Neural progenitor cell (in vitro differentiated cells): ENCODE measurements at regions not wholly inside any gene's neighbourhood (a gene's known extent, or its start where the extent isn't known, plus 50 kb on each side); places are given as distances from the start of the nearest gene placed in this dataset.

Experiments
- DNase-seq: peaks from one replicate; pipeline ENCODE4 v3.0.0-alpha.2; 2016; ENCODE audit warnings: low spot score
- H2AFZ ChIP-seq: fragments of 200-600 bp; sonication (generic); replicated peaks from 2 replicates; pipeline ENCODE4 v1.6.1; 2016; ENCODE audit warnings: antibody characterized with exemption
- H3F3A ChIP-seq: fragments of 200-600 bp; sonication (generic); 2 replicates; pipeline ENCODE4 v1.6.1; 2016; ENCODE audit warnings: antibody characterized with exemption, low read depth
- H3K27ac ChIP-seq: fragments of 200-600 bp; sonication (generic); 2 replicates; pipeline ENCODE4 v1.5.1; 2016; ENCODE audit warnings: mild to moderate bottlenecking
- H3K27me3 ChIP-seq: fragments of 200-600 bp; sonication (generic); 2 replicates; pipeline ENCODE4 v1.6.1; 2016; ENCODE audit warnings: mild to moderate bottlenecking, moderate library complexity
- H3K36me3 ChIP-seq: fragments of 200-600 bp; sonication (generic); 2 replicates; pipeline ENCODE4 v1.5.1; 2016
- H3K4me1 ChIP-seq: fragments of 200-600 bp; sonication (generic); 2 replicates; pipeline ENCODE4 v1.6.1; 2016; ENCODE audit warnings: mixed run types
- H3K4me2 ChIP-seq: fragments of 200-600 bp; sonication (generic); 2 replicates; pipeline ENCODE4 v1.6.1; 2016
- H3K4me3 ChIP-seq: fragments of 200-600 bp; sonication (generic); 2 replicates; pipeline ENCODE4 v1.5.1; 2016
- H3K79me2 ChIP-seq: fragments of 200-600 bp; sonication (generic); 2 replicates; pipeline ENCODE4 v1.6.1; 2016; ENCODE audit warnings: low read depth
- H3K9ac ChIP-seq: fragments of 200-600 bp; sonication (generic); 2 replicates; pipeline ENCODE4 v1.6.1; 2016
- H3K9me3 ChIP-seq: fragments of 200-600 bp; sonication (generic); 2 replicates; pipeline ENCODE4 v1.5.1; 2016; ENCODE audit warnings: low read depth
- H4K20me1 ChIP-seq: fragments of 200-600 bp; sonication (generic); 2 replicates; pipeline ENCODE4 v1.6.1; 2016; ENCODE audit warnings: low read depth
- H3K27ac Mint-ChIP-seq: 3 replicates; pipeline ENCODE4 v1.8.0; 2021; ENCODE audit warnings: mixed read lengths
- H3K27me3 Mint-ChIP-seq: 2 replicates; pipeline ENCODE4 v1.8.0; 2022; ENCODE audit warnings: low read depth, mild to moderate bottlenecking, inconsistent platforms, moderate library complexity, mixed read lengths; ENCODE audit not compliant: insufficient read depth
- H3K36me3 Mint-ChIP-seq: 3 replicates; pipeline ENCODE4 v1.8.0; 2021; ENCODE audit warnings: mixed read lengths
- H3K4me1 Mint-ChIP-seq: 3 replicates; pipeline ENCODE4 v1.8.0; 2021; ENCODE audit warnings: mixed read lengths
- H3K4me3 Mint-ChIP-seq: 3 replicates; pipeline ENCODE4 v1.8.0; 2021; ENCODE audit warnings: mild to moderate bottlenecking, moderate library complexity, mixed read lengths
- H3K9me3 Mint-ChIP-seq: 3 replicates; pipeline ENCODE4 v1.8.0; 2020; ENCODE audit warnings: mixed read lengths
- EZH2 ChIP-seq: fragments of 200-600 bp; sonication (generic); IDR thresholded peaks from 2 replicates; pipeline ENCODE4 v1.6.1; 2017; ENCODE audit warnings: antibody characterized with exemption, mild to moderate bottlenecking, moderate library complexity
- EZH2phosphoT487 ChIP-seq: fragments of 200-600 bp; sonication (generic); IDR thresholded peaks from 2 replicates; pipeline ENCODE4 v1.6.1; 2017; ENCODE audit warnings: antibody characterized with exemption
- TF ChIP-seq, protein P1 (sequence below): fragments of 200-600 bp; sonication (generic); IDR thresholded peaks from 2 replicates; pipeline ENCODE4 v1.5.1; 2017; ENCODE audit warnings: antibody characterized with exemption, mild to moderate bottlenecking

DNA sequence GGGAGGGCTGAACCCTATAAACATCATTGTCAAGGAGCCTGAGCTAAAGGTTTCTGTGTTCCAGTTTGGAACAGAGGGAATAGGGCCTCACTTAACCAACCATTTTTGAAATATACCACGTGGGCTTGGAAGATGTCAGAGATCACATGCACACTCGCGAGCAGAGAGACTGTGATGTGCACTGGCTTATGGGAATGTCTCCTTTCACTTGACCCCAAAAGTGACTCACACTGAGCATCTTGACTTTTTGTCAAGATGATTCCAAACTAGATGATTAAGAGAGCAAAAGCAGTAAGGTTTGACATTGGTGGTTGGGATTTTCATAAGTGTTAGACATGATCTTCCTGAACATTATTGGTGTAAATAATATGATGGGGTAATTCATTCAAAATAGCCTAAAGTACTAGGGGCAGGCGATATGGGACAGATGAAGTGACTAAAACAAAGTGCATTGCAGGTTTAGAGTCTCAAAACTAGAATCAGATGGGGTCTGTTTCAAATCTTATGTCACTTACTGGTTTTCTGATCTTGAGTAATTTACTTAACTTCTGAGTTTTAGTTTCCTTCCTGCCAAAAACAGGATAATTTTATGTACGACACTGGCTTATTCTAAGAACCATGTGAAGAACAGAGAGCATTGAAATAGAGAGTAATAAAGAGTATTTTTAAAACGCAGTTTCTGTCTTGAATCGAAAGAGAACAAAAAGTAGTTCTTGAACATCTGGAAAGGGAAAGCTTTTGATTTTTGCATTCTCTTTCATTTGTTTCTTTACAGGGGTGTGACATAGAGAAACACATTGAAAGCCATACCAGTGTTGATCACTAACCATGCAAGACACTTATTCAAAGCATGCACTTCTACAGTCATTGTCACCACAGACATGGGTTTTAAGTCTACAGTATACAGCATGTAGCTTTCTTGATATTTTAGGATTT, 383.0 kb downstream of the DIRAS2 start:
- Histone ChIP-seq H3K9me3 (no peaks in the 10 kb centered on the region), H3K36me3 (no peaks in the 10 kb centered on the region), H2AFZ (no peak overlapping the region), H3K79me2 (no peaks in the 10 kb centered on the region), H3K9ac (no peak overlapping the region), H3K4me1 (no peaks in the 10 kb centered on the region), H4K20me1 (no peaks in the 10 kb centered on the region), H3F3A (no peaks in the 10 kb centered on the region), H3K27ac (no peak overlapping the region), H3K4me3 (no peak overlapping the region), H3K4me2 (no peak overlapping the region), H3K27me3 (no peaks in the 10 kb centered on the region)
- Mint-ChIP-seq H3K4me1 (no peaks in the 10 kb centered on the region), H3K27me3 (no peaks in the 10 kb centered on the region), H3K27ac (no peak overlapping the region), H3K36me3 (no peaks in the 10 kb centered on the region), H3K9me3 (peaks cover 11% of the 10 kb centered on the region), H3K4me3 (no peak overlapping the region)
- no peak for DNase-seq
- TF ChIP-seq EZH2: no peak
- no peak for TF ChIP-seq EZH2phosphoT487
- TF ChIP-seq, protein P1, sequence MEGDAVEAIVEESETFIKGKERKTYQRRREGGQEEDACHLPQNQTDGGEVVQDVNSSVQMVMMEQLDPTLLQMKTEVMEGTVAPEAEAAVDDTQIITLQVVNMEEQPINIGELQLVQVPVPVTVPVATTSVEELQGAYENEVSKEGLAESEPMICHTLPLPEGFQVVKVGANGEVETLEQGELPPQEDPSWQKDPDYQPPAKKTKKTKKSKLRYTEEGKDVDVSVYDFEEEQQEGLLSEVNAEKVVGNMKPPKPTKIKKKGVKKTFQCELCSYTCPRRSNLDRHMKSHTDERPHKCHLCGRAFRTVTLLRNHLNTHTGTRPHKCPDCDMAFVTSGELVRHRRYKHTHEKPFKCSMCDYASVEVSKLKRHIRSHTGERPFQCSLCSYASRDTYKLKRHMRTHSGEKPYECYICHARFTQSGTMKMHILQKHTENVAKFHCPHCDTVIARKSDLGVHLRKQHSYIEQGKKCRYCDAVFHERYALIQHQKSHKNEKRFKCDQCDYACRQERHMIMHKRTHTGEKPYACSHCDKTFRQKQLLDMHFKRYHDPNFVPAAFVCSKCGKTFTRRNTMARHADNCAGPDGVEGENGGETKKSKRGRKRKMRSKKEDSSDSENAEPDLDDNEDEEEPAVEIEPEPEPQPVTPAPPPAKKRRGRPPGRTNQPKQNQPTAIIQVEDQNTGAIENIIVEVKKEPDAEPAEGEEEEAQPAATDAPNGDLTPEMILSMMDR: no peak

DNA sequence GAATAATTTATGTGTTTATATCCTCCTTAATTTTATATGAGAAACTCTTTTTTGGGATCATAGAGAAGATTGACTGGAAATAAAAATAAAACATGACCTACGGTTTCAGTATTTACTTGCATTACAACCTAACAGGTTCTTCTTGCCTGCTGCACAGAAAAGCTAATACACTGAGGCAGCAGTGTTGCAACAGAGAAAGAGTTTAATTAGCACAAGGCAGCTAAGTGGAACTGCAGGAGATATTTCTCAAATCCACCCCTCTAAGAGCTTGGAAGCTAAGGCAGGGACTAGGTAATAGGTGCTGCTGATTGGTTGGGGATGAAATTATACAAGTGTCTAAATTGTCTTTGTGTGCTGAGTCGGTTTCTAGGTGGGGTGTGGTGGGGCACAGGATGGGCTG, 380.9 kb downstream of the DIRAS2 start:
- H3K36me3 ChIP-seq: no peaks in the 10 kb centered on the region
- no peaks in the 10 kb centered on the region for H3K36me3 Mint-ChIP-seq
- no peaks in the 10 kb centered on the region for H3F3A ChIP-seq
- H2AFZ ChIP-seq: no peak overlapping the region
- no peaks in the 10 kb centered on the region for H3K27me3 Mint-ChIP-seq
- H3K4me3 ChIP-seq: no peak overlapping the region
- H3K9me3 ChIP-seq: no peaks in the 10 kb centered on the region
- peaks cover 11% of the 10 kb centered on the region for H3K9me3 Mint-ChIP-seq
- H3K79me2 ChIP-seq: no peaks in the 10 kb centered on the region
- TF ChIP-seq EZH2 (no peak), EZH2phosphoT487 (no peak)
- TF ChIP-seq, protein P1: no peak
- no peak overlapping the region for H3K4me3 Mint-ChIP-seq
- H3K27ac Mint-ChIP-seq: no peak overlapping the region
- H3K27me3 ChIP-seq: no peaks in the 10 kb centered on the region
- H3K4me2 ChIP-seq: no peak overlapping the region
- no peaks in the 10 kb centered on the region for H3K4me1 ChIP-seq
- no peak overlapping the region for H3K27ac ChIP-seq
- H4K20me1 ChIP-seq: no peaks in the 10 kb centered on the region
- no peak overlapping the region for H3K9ac ChIP-seq
- H3K4me1 Mint-ChIP-seq: no peaks in the 10 kb centered on the region
- no peak for DNase-seq

DNA sequence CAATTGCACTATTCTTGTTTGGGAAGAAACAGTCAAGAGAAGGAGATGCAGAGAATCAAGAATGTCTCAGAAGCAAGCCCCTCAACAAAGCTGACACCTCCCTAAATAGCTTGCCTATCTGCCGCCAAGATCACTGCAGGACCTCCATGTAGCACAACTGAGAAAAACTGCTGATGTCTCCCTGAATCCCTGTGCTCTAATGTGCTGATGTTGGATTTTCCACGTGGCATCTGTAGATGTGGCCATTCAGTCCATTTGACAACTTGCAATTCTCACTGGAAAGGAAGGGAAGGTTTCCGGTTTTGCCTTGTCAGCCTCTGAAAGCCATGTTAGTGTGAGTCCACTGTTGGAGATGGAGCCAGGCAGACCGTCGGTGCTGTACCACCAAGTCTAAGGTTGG, 374.0 kb downstream of the DIRAS2 start:
- Histone ChIP-seq H3K9me3 (no peaks in the 10 kb centered on the region), H2AFZ (no peak overlapping the region), H4K20me1 (no peaks in the 10 kb centered on the region), H3K27ac (no peak overlapping the region), H3K79me2 (no peaks in the 10 kb centered on the region), H3K4me3 (no peak overlapping the region), H3F3A (no peaks in the 10 kb centered on the region), H3K36me3 (no peaks in the 10 kb centered on the region), H3K4me2 (no peak overlapping the region), H3K9ac (no peak overlapping the region), H3K4me1 (no peaks in the 10 kb centered on the region), H3K27me3 (no peaks in the 10 kb centered on the region)
- Mint-ChIP-seq H3K4me1 (peaks cover 11% of the 10 kb centered on the region), H3K4me3 (no peak overlapping the region), H3K9me3 (no peaks in the 10 kb centered on the region), H3K27ac (no peak overlapping the region), H3K27me3 (no peaks in the 10 kb centered on the region), H3K36me3 (no peaks in the 10 kb centered on the region)
- DNase-seq: no peak
- TF ChIP-seq EZH2phosphoT487 (no peak), EZH2 (no peak)
- TF ChIP-seq, protein P1: no peak
